ENCODE measurements at regions not wholly inside any gene's neighbourhood (a gene's known extent, or its start where the extent isn't known, plus 50 kb on each side); places are given as distances from the start of the nearest gene placed in this dataset.

- no peak for TF ChIP-seq POLR2A (IDR thresholded peaks at IDR 0.05; ENCODE audit: low read length)
- TF ChIP-seq GATA1 (IDR thresholded peaks at IDR 0.05; ENCODE audit: low read depth, low read length) = no peak
These were observed 95.2 kb upstream of the C1orf174 start for GRCh38 chr1:3995141-3995780.

Data from erythroblast (primary cell).